H9 (cell line): ENCODE measurements at regions not wholly inside any gene's neighbourhood (a gene's known extent, or its start where the extent isn't known, plus 50 kb on each side); places are given as distances from the start of the nearest gene placed in this dataset.

Experiments
- DNase-seq: peaks from one replicate; pipeline ENCODE4 v3.0.0-alpha.2; 2017
- H2AFZ ChIP-seq: one replicate; pipeline ENCODE4 v1.6.1; 2013; ENCODE audit warnings: mild to moderate bottlenecking, low read length, control low read depth, moderate library complexity
- H2AK5ac ChIP-seq: 2 replicates; pipeline ENCODE4 v1.6.1; 2013; ENCODE audit warnings: low read length, control low read depth, mixed read lengths; ENCODE audit not compliant: insufficient read length
- H2BK120ac ChIP-seq: one replicate; pipeline ENCODE4 v1.6.1; 2013; ENCODE audit warnings: low read depth, mild to moderate bottlenecking, low read length, control low read depth, inconsistent platforms; ENCODE audit not compliant: poor library complexity, severe bottlenecking
- H2BK12ac ChIP-seq: 2 replicates; pipeline ENCODE4 v1.6.1; 2013; ENCODE audit warnings: low read length, control low read depth, mixed read lengths, low read depth; ENCODE audit not compliant: insufficient read length
- H2BK15ac ChIP-seq: 2 replicates; pipeline ENCODE4 v1.6.1; 2013; ENCODE audit warnings: low read depth, low read length, control low read depth
- H2BK20ac ChIP-seq: one replicate; pipeline ENCODE4 v1.6.1; 2013; ENCODE audit warnings: low read depth, mild to moderate bottlenecking, low read length, control low read depth, inconsistent platforms; ENCODE audit not compliant: poor library complexity, severe bottlenecking
- H2BK5ac ChIP-seq: 2 replicates; pipeline ENCODE4 v1.6.1; 2013; ENCODE audit warnings: low read length, control low read depth, mixed read lengths; ENCODE audit not compliant: insufficient read length
- H3K14ac ChIP-seq: 2 replicates; pipeline ENCODE4 v1.6.1; 2013; ENCODE audit warnings: low read length, control low read depth; ENCODE audit not compliant: insufficient read depth
- H3K18ac ChIP-seq: 2 replicates; pipeline ENCODE4 v1.6.1; 2013; ENCODE audit warnings: low read depth, mild to moderate bottlenecking, mixed read lengths, low read length, control low read depth; ENCODE audit not compliant: insufficient read length
- H3K23ac ChIP-seq: 2 replicates; pipeline ENCODE4 v1.6.1; 2013; ENCODE audit warnings: low read length, control low read depth, mixed read lengths, low read depth; ENCODE audit not compliant: insufficient read length
- H3K23me2 ChIP-seq: 2 replicates; pipeline ENCODE4 v1.6.1; 2013; ENCODE audit warnings: low read depth, mild to moderate bottlenecking, mixed read lengths, low read length, control low read depth; ENCODE audit not compliant: insufficient read length, poor library complexity, severe bottlenecking
- H3K27ac ChIP-seq: 2 replicates; pipeline ENCODE4 v1.5.1; 2013; ENCODE audit warnings: low read length, control low read depth, mixed read lengths, low read depth; ENCODE audit not compliant: insufficient read length
- H3K27me3 ChIP-seq: 2 replicates; pipeline ENCODE4 v1.6.1; 2013; ENCODE audit warnings: low read length, control low read depth, inconsistent platforms; ENCODE audit not compliant: insufficient read depth
- H3K4ac ChIP-seq: 2 replicates; pipeline ENCODE4 v1.6.1; 2013; ENCODE audit warnings: low read depth, mild to moderate bottlenecking, control low read depth, inconsistent platforms, low read length, moderate library complexity
- H3K4me1 ChIP-seq: 2 replicates; pipeline ENCODE4 v1.6.1; 2013; ENCODE audit warnings: low read length, control low read depth, inconsistent platforms; ENCODE audit not compliant: insufficient read depth
- H3K4me2 ChIP-seq: 2 replicates; pipeline ENCODE4 v1.6.1; 2013; ENCODE audit warnings: low read length, control low read depth, mixed read lengths; ENCODE audit not compliant: insufficient read length, insufficient read depth
- H3K56ac ChIP-seq: 2 replicates; pipeline ENCODE4 v1.6.1; 2013; ENCODE audit warnings: low read depth, mild to moderate bottlenecking, mixed read lengths, low read length, control low read depth; ENCODE audit not compliant: insufficient read length
- H3K79me1 ChIP-seq: 2 replicates; pipeline ENCODE4 v1.6.1; 2013; ENCODE audit warnings: low read depth, mild to moderate bottlenecking, moderate library complexity, low read length, control low read depth, inconsistent platforms; ENCODE audit not compliant: insufficient read depth, poor library complexity, severe bottlenecking
- H3K79me2 ChIP-seq: 2 replicates; pipeline ENCODE4 v1.6.1; 2013; ENCODE audit warnings: low read length, control low read depth, inconsistent platforms; ENCODE audit not compliant: insufficient read depth
- H3K9ac ChIP-seq: 2 replicates; pipeline ENCODE4 v1.6.1; 2013; ENCODE audit warnings: low read length, control low read depth, mixed read lengths; ENCODE audit not compliant: insufficient read length; ENCODE audit errors: extremely low read depth
- H3K9me3 ChIP-seq: one replicate; pipeline ENCODE4 v1.6.1; 2013; ENCODE audit warnings: low read depth, low read length, inconsistent platforms; ENCODE audit not compliant: control insufficient read depth
- H3T11ph ChIP-seq: one replicate; pipeline ENCODE4 v1.6.1; 2013; ENCODE audit warnings: mild to moderate bottlenecking, low read length, control low read depth, inconsistent platforms
- H4K20me1 ChIP-seq: one replicate; pipeline ENCODE4 v1.6.1; 2013; ENCODE audit not compliant: control insufficient read depth, insufficient read length, insufficient read depth
- H4K5ac ChIP-seq: 2 replicates; pipeline ENCODE4 v1.6.1; 2013; ENCODE audit warnings: low read depth, mild to moderate bottlenecking, mixed read lengths, low read length, control low read depth; ENCODE audit not compliant: insufficient read length
- H4K8ac ChIP-seq: replicated peaks from 2 replicates; pipeline ENCODE4 v1.6.1; 2013; ENCODE audit warnings: low read length, control low read depth, mixed read lengths, low read depth; ENCODE audit not compliant: insufficient read length
- H4K91ac ChIP-seq: 2 replicates; pipeline ENCODE4 v1.6.1; 2013; ENCODE audit warnings: low read depth, mild to moderate bottlenecking, moderate library complexity, mixed read lengths, low read length, control low read depth; ENCODE audit not compliant: insufficient read length
- H3K27ac Mint-ChIP-seq, 3 experiments: 2 replicates in 2 of 3; 3 replicates in 1 of 3; pipeline ENCODE4 v1.8.0; 2020 to 2021; ENCODE audit warnings: mixed read lengths in 3 of 3, mild to moderate bottlenecking in 1 of 3, moderate library complexity in 1 of 3
- H3K27me3 Mint-ChIP-seq: 2 replicates; pipeline ENCODE4 v1.8.0; 2021; ENCODE audit warnings: low read depth, mild to moderate bottlenecking, moderate library complexity, mixed read lengths
- H3K36me3 Mint-ChIP-seq, 3 experiments: 2 replicates in 2 of 3; 3 replicates in 1 of 3; pipeline ENCODE4 v1.8.0; 2020 to 2021; ENCODE audit warnings: low read depth in 3 of 3, mixed read lengths in 3 of 3; ENCODE audit not compliant: insufficient read depth in 1 of 3
- H3K4me1 Mint-ChIP-seq, 2 experiments: 2 replicates each; pipeline ENCODE4 v1.8.0; 2020; ENCODE audit warnings: mixed read lengths in 2 of 2
- H3K4me3 Mint-ChIP-seq, 2 experiments: 2 replicates in 1 of 2; 3 replicates in 1 of 2; pipeline ENCODE4 v1.8.0; 2020 to 2021; ENCODE audit warnings: mild to moderate bottlenecking in 2 of 2, mixed read lengths in 2 of 2, moderate library complexity in 1 of 2
- H3K9me3 Mint-ChIP-seq, 2 experiments: 2 replicates in 1 of 2; 3 replicates in 1 of 2; pipeline ENCODE4 v1.8.0; 2020; ENCODE audit warnings: mild to moderate bottlenecking in 2 of 2, mixed read lengths in 2 of 2, moderate library complexity in 1 of 2
- WGBS: extraction: QIAGEN DNeasy Blood & Tissue Kit; methylation state at CpG from one replicate; pipeline ENCODE4 v1.1.7; 2013; ENCODE audit warnings: missing lambda C conversion rate, low lambda C conversion rate, mixed read lengths; ENCODE audit not compliant: insufficient read length; ENCODE audit errors: extremely low coverage; 5-methylcytosine and 5-hydroxymethylcytosine counted together
- TF ChIP-seq, protein P1 (sequence below): fragments of 200-600 bp; sonication (generic); conservative IDR thresholded peaks from 3 replicates; pipeline ENCODE4 v1.8.0; 2021; ENCODE audit warnings: antibody characterized with exemption, mild to moderate bottlenecking

DNA sequence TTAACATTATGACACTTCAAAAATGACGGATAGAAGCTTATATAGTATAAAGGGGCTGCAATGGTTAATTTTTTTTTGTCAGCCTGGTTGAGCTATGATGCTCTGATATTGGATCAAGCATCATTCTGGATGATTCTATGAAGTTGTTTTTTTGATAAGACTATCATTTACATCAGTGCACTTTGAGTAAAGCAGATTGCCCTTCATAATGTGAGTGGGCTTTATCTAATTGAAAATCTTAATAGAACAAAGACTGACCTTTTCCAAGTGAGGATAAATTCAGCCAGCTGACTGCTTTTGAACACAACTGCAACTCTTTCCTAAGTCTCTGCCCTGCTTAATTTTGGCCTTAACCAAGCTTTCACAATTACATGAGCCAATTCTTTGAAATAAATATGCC lies 1476.2 kb downstream of the NCAM2 start:
- H3K27ac Mint-ChIP-seq, result no peak overlapping the region
- Histone ChIP-seq H3K23me2 (no peaks in the 10 kb centered on the region), H2AK5ac (no peak overlapping the region), H3K27me3 (no peaks in the 10 kb centered on the region), H2BK20ac (no peak overlapping the region), H3K9ac (no peak overlapping the region), H3K27ac (no peak overlapping the region), H3K18ac (no peak overlapping the region), H3K9me3 (no peaks in the 10 kb centered on the region), H3K56ac (no peak overlapping the region), H3K4me2 (no peak overlapping the region), H2BK15ac (no peak overlapping the region), H2BK12ac (no peak overlapping the region), H3K4ac (no peak overlapping the region), H3K23ac (no peak overlapping the region), H4K5ac (no peak overlapping the region), H3K79me1 (no peaks in the 10 kb centered on the region), H2AFZ (no peak overlapping the region), H3K79me2 (no peaks in the 10 kb centered on the region), H4K20me1 (no peaks in the 10 kb centered on the region), H3T11ph (no peak overlapping the region), H2BK120ac (no peak overlapping the region), H4K8ac (no peak overlapping the region), H3K4me1 (no peaks in the 10 kb centered on the region), H4K91ac (no peak overlapping the region), H2BK5ac (no peak overlapping the region), H3K14ac (no peak overlapping the region)
- no peak for DNase-seq
- peaks cover 0 to under 1% (median 0%) of the 10 kb centered on the region in 3 experiments; a peak in 1 of 7 replicates for H3K36me3 Mint-ChIP-seq
- peaks cover 3 to 5% of the 10 kb centered on the region in 2 experiments; a peak in 4 of 5 replicates for H3K9me3 Mint-ChIP-seq
- no peaks in the 10 kb centered on the region for H3K27me3 Mint-ChIP-seq
- no peak overlapping the region for H3K4me3 Mint-ChIP-seq
- TF ChIP-seq, protein P1, sequence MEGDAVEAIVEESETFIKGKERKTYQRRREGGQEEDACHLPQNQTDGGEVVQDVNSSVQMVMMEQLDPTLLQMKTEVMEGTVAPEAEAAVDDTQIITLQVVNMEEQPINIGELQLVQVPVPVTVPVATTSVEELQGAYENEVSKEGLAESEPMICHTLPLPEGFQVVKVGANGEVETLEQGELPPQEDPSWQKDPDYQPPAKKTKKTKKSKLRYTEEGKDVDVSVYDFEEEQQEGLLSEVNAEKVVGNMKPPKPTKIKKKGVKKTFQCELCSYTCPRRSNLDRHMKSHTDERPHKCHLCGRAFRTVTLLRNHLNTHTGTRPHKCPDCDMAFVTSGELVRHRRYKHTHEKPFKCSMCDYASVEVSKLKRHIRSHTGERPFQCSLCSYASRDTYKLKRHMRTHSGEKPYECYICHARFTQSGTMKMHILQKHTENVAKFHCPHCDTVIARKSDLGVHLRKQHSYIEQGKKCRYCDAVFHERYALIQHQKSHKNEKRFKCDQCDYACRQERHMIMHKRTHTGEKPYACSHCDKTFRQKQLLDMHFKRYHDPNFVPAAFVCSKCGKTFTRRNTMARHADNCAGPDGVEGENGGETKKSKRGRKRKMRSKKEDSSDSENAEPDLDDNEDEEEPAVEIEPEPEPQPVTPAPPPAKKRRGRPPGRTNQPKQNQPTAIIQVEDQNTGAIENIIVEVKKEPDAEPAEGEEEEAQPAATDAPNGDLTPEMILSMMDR, result no peak
- H3K4me1 Mint-ChIP-seq, result no peaks in the 10 kb centered on the region
- no CpG with 5 or more reads among the region's 1 CpG for WGBS
